H1 (cell line): ENCODE measurements at regions not wholly inside any gene's neighbourhood (a gene's known extent, or its start where the extent isn't known, plus 50 kb on each side); places are given as distances from the start of the nearest gene placed in this dataset.

Experiments used
- CTCF ChIA-PET: fragments of 300-600 bp; sonication (Branson Sonifier 250); formaldehyde crosslinking; loops from one replicate; lab custom pipeline; 2021; ENCODE audit not compliant: partially characterized antibody; lab: Charles Lee
- POLR2A ChIA-PET: fragments of 300-600 bp; sonication (Branson Sonifier 250); formaldehyde crosslinking; loops from one replicate; lab custom pipeline; 2021; ENCODE audit warnings: inconsistent platforms; ENCODE audit not compliant: partially characterized antibody; lab: Charles Lee
- DNase-seq, 2 experiments: peaks; one replicate each; pipeline versions ENCODE4 v3.0.0 to v3.0.0-alpha.2; 2010 to 2022; ENCODE audit warnings: low spot score in 2 of 2, low read depth in 1 of 2, mixed read lengths in 1 of 2
- FAIRE-seq: peaks from 2 replicates; lab custom pipeline; 2011; peaks lifted over from hg19 to GRCh38; lab: Jason Lieb, UNC
- H2AFZ ChIP-seq: 2 replicates; pipeline ENCODE4 v1.8.1; 2012; ENCODE audit warnings: low read length, inconsistent platforms
- H2AK5ac ChIP-seq: 2 replicates; pipeline ENCODE4 v1.6.1; 2013; ENCODE audit warnings: low read depth, low read length
- H2BK120ac ChIP-seq: replicated peaks from 2 replicates; pipeline ENCODE3; 2013; ENCODE audit warnings: low read depth, low read length, inconsistent platforms
- H2BK12ac ChIP-seq: 2 replicates; pipeline ENCODE4 v1.6.1; 2013; ENCODE audit warnings: low read depth, low read length
- H2BK15ac ChIP-seq: 2 replicates; pipeline ENCODE4 v1.6.1; 2013; ENCODE audit warnings: low read length
- H2BK20ac ChIP-seq: 2 replicates; pipeline ENCODE4 v1.6.1; 2013; ENCODE audit warnings: low read length
- H2BK5ac ChIP-seq: 2 replicates; pipeline ENCODE4 v1.6.1; 2013; ENCODE audit warnings: low read depth, low read length
- H3K14ac ChIP-seq: 2 replicates; pipeline ENCODE4 v1.6.1; 2013; ENCODE audit warnings: inconsistent platforms; ENCODE audit not compliant: insufficient read length
- H3K18ac ChIP-seq: 2 replicates; pipeline ENCODE4 v1.6.1; 2013; ENCODE audit warnings: low read length; ENCODE audit errors: extremely low read depth
- H3K23ac ChIP-seq: 2 replicates; pipeline ENCODE4 v1.6.1; 2013; ENCODE audit warnings: inconsistent platforms; ENCODE audit not compliant: insufficient read length
- H3K23me2 ChIP-seq: 2 replicates; pipeline ENCODE4 v1.6.1; 2013; ENCODE audit warnings: low read depth, low read length
- H3K27ac ChIP-seq: 2 replicates; pipeline ENCODE4 v1.6.1; 2011; ENCODE audit warnings: low read depth, low read length, inconsistent platforms
- H3K27me3 ChIP-seq, 4 experiments: replicated peaks in 1 of 4; 1 replicate in 1 of 4; 2 replicates in 3 of 4; pipeline versions ENCODE4 v1.6.1 to v1.8.1; 2011 to 2013; ENCODE audit warnings: low read length in 3 of 4, mild to moderate bottlenecking in 3 of 4, inconsistent platforms in 2 of 4, mixed read lengths in 2 of 4, moderate library complexity in 1 of 4; ENCODE audit not compliant: control insufficient read depth in 3 of 4, insufficient read depth in 3 of 4; ENCODE audit errors: extremely low read depth in 1 of 4
- H3K36me3 ChIP-seq, 4 experiments: 2 replicates each; pipeline versions ENCODE4 v1.6.1 to v1.8.1; 2011 to 2013; ENCODE audit warnings: mild to moderate bottlenecking in 4 of 4, low read length in 3 of 4, moderate library complexity in 2 of 4, control low read depth in 1 of 4, inconsistent platforms in 1 of 4; ENCODE audit not compliant: insufficient read depth in 4 of 4, control insufficient read depth in 2 of 4
- H3K4ac ChIP-seq: replicated peaks from 2 replicates; pipeline ENCODE3; 2013; ENCODE audit warnings: low read length, low read depth, mixed read lengths, inconsistent platforms; ENCODE audit not compliant: insufficient read length
- H3K4me1 ChIP-seq, 4 experiments: replicated peaks in 1 of 4; 1 replicate in 1 of 4; 2 replicates in 3 of 4; pipeline versions ENCODE4 v1.6.1 to v1.8.1; 2011 to 2013; ENCODE audit warnings: low read length in 3 of 4, inconsistent platforms in 2 of 4, mixed read lengths in 1 of 4; ENCODE audit not compliant: insufficient read depth in 4 of 4, control insufficient read depth in 3 of 4
- H3K4me2 ChIP-seq, 2 experiments: 2 replicates each; pipeline versions ENCODE4 v1.6.1 to v1.8.1; 2011 to 2013; ENCODE audit warnings: low read depth in 2 of 2, low read length in 2 of 2, control low read depth in 1 of 2, inconsistent platforms in 1 of 2, mild to moderate bottlenecking in 1 of 2; ENCODE audit not compliant: insufficient read depth in 1 of 2
- H3K4me3 ChIP-seq, 4 experiments: fragments of 200-600, 300-600 bp in 1 of 4; sonication (generic), shearing (Covaris generic), sonication (Bioruptor Twin) in 1 of 4; 2 replicates each; pipeline versions ENCODE4 v1.5.1 to v1.8.1; 2011 to 2016; ENCODE audit warnings: low read length in 4 of 4, low read depth in 3 of 4, control low read depth in 2 of 4, inconsistent platforms in 2 of 4, mild to moderate bottlenecking in 2 of 4, mixed read lengths in 1 of 4, moderate library complexity in 1 of 4; ENCODE audit not compliant: insufficient read depth in 2 of 4; ENCODE audit errors: extremely low read depth in 1 of 4
- H3K56ac ChIP-seq: replicated peaks from 2 replicates; pipeline ENCODE3; 2013; ENCODE audit warnings: low read depth, mild to moderate bottlenecking, mixed read lengths, low read length, inconsistent platforms; ENCODE audit not compliant: insufficient read length
- H3K79me1 ChIP-seq: 2 replicates; pipeline ENCODE4 v1.6.1; 2013; ENCODE audit warnings: low read depth, low read length, control low read depth
- H3K79me2 ChIP-seq, 2 experiments: 2 replicates each; pipeline versions ENCODE4 v1.6.1 to v1.8.1; 2012 to 2013; ENCODE audit warnings: low read length in 2 of 2, mild to moderate bottlenecking in 2 of 2, inconsistent platforms in 1 of 2; ENCODE audit not compliant: insufficient read depth in 2 of 2, control insufficient read depth in 1 of 2
- H3K9ac ChIP-seq, 4 experiments: replicated peaks in 1 of 4; 1 replicate in 1 of 4; 2 replicates in 3 of 4; pipeline versions ENCODE4 v1.6.1 to v1.8.1; 2011 to 2013; ENCODE audit warnings: low read depth in 3 of 4, low read length in 3 of 4, control low read depth in 2 of 4, mild to moderate bottlenecking in 2 of 4, moderate library complexity in 2 of 4, inconsistent platforms in 1 of 4; ENCODE audit errors: extremely low read depth in 1 of 4
- H3K9me3 ChIP-seq, 2 experiments: 2 replicates each; pipeline versions ENCODE4 v1.6.1 to v1.8.1; 2012 to 2013; ENCODE audit warnings: mild to moderate bottlenecking in 2 of 2, moderate library complexity in 2 of 2, control low read depth in 1 of 2, inconsistent platforms in 1 of 2, low read depth in 1 of 2, low read length in 1 of 2, mixed read lengths in 1 of 2; ENCODE audit not compliant: insufficient read depth in 2 of 2
- H4K20me1 ChIP-seq, 2 experiments: replicated peaks in 1 of 2; 2 replicates each; pipeline versions ENCODE3 to v1.8.1; 2011 to 2013; ENCODE audit warnings: inconsistent platforms in 2 of 2, low read length in 2 of 2, mild to moderate bottlenecking in 1 of 2; ENCODE audit not compliant: insufficient read depth in 2 of 2, control insufficient read depth in 1 of 2
- H4K5ac ChIP-seq: 2 replicates; pipeline ENCODE4 v1.6.1; 2013; ENCODE audit warnings: low read length, low read depth, mixed read lengths, inconsistent platforms; ENCODE audit not compliant: insufficient read length
- H4K8ac ChIP-seq: 2 replicates; pipeline ENCODE4 v1.8.0; 2013; ENCODE audit warnings: mild to moderate bottlenecking, moderate library complexity, low read length, inconsistent platforms; ENCODE audit not compliant: insufficient read depth; ENCODE audit errors: extremely low read depth
- H4K91ac ChIP-seq: replicated peaks from 2 replicates; pipeline ENCODE3; 2013; ENCODE audit warnings: low read length, mixed read lengths, inconsistent platforms; ENCODE audit not compliant: insufficient read length
- BACH1 ChIP-seq: IDR thresholded peaks from 2 replicates; pipeline ENCODE4 v1.6.1; 2012; ENCODE audit warnings: low read length, improper control_type of control experiment
- BRCA1 ChIP-seq: IDR thresholded peaks from 2 replicates; pipeline ENCODE4 v1.6.1; 2012; ENCODE audit warnings: low read depth, low read length, improper control_type of control experiment
- CBX5 ChIP-seq: fragments of 300-800, 300-1000 bp; sonication (generic); IDR thresholded peaks from 2 replicates; pipeline ENCODE4 v1.7.1; 2016; ENCODE audit warnings: antibody characterized with exemption, low read length, low read depth
- GABPA ChIP-seq: IDR thresholded peaks from 2 replicates; pipeline ENCODE4 v1.6.1; 2011; ENCODE audit warnings: mild to moderate bottlenecking, low read length, moderate library complexity, borderline replicate concordance; ENCODE audit not compliant: insufficient read depth
- KDM4A ChIP-seq: IDR thresholded peaks from one replicate; pipeline ENCODE4 v1.7.1; 2012; ENCODE audit warnings: low read depth, mild to moderate bottlenecking, moderate library complexity, low read length, inconsistent platforms; ENCODE audit not compliant: severe bottlenecking
- MAFK ChIP-seq: IDR thresholded peaks from 2 replicates; pipeline ENCODE4 v1.6.1; 2012; ENCODE audit warnings: low read depth, mild to moderate bottlenecking, improper control_type of control experiment, low read length
- MAX ChIP-seq: IDR thresholded peaks from 2 replicates; pipeline ENCODE4 v1.6.1; 2012; ENCODE audit warnings: inconsistent platforms
- NANOG ChIP-seq: IDR thresholded peaks from 2 replicates; pipeline ENCODE4 v1.6.1; 2011; ENCODE audit warnings: low read length, low read depth, mild to moderate bottlenecking, inconsistent platforms; ENCODE audit not compliant: insufficient read depth, poor library complexity, severe bottlenecking
- POU5F1 ChIP-seq: IDR thresholded peaks from 2 replicates; pipeline ENCODE4 v1.6.1; 2011; ENCODE audit warnings: low read depth, mild to moderate bottlenecking, low read length, moderate library complexity
- RAD21 ChIP-seq, 2 experiments: IDR thresholded peaks in 1 of 2; conservative IDR thresholded peaks in 1 of 2; 2 replicates each; pipeline ENCODE4 v1.6.1; 2011; ENCODE audit warnings: low read depth in 2 of 2, low read length in 2 of 2, improper control_type of control experiment in 1 of 2, inconsistent platforms in 1 of 2, mild to moderate bottlenecking in 1 of 2, moderate library complexity in 1 of 2
- RXRA ChIP-seq: IDR thresholded peaks from 2 replicates; pipeline ENCODE4 v1.6.1; 2011; ENCODE audit warnings: low read depth, mild to moderate bottlenecking, low read length, moderate library complexity; ENCODE audit not compliant: insufficient read depth
- SIX5 ChIP-seq: IDR thresholded peaks from 2 replicates; pipeline ENCODE4 v1.6.1; 2011; ENCODE audit warnings: mild to moderate bottlenecking, low read depth, low read length
- SUZ12 ChIP-seq: fragments of 200-600 bp; sonication (generic); IDR thresholded peaks from 2 replicates; pipeline ENCODE4 v1.6.1; 2012; ENCODE audit warnings: mild to moderate bottlenecking, inconsistent platforms, low read length, moderate library complexity, mixed read lengths
- WGBS, 2 experiments: shearing (Covaris generic) in 1 of 2; methylation state at CpG; one replicate each; pipeline versions ENCODE4 v1.1.6 to v1.1.7; 2013 to 2015; ENCODE audit warnings: low lambda C conversion rate in 2 of 2, mixed read lengths in 2 of 2, inconsistent platforms in 1 of 2, low coverage in 1 of 2, missing lambda C conversion rate in 1 of 2; ENCODE audit not compliant: insufficient replicate concordance in 2 of 2, insufficient coverage in 1 of 2, insufficient read length in 1 of 2; ENCODE audit errors: extremely low coverage in 1 of 2, missing lambda C conversion rate in 1 of 2; 5-methylcytosine and 5-hydroxymethylcytosine counted together
- TF ChIP-seq, protein P1 (sequence below): IDR thresholded peaks from 2 replicates; pipeline ENCODE4 v1.6.1; 2011; ENCODE audit warnings: low read depth, mild to moderate bottlenecking, low read length; ENCODE audit not compliant: insufficient read depth

DNA sequence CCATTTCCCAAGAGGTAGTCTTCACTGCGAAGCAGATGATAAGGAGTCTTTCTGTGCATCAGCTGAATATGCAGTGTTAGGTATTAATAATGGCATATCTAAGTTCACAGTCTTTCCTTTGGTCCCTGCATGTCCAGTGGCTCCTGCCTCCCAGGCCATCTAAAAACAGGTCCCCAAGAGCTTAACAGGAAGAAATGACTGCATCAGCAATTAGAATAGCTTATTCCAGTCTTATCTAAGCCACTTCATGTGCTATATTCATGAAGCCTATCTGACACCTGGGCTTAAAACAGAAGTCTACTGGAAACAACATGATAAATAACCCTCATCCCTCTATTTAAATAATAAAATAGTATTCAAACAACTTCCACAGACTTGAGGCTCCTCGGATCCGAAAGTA is 346.1 kb upstream of the ERCC4 start:
- WGBS, 2 experiments = 89% methylated on average over 3 of the region's 3 CpGs; no CpG with 5 or more reads in 1 of the 2 experiments
- H3K18ac ChIP-seq = no peak overlapping the region
- H3K9ac ChIP-seq = no peak overlapping the region
- POLR2A ChIA-PET = interaction anchor here (1.1 kb wide), 1 partner anchor 83 kb away, joined by 3 read pairs; no protein-coding TSS in a partner anchor
- H2AK5ac ChIP-seq = no peak overlapping the region
- no peak overlapping the region for H3K56ac ChIP-seq
- H4K8ac ChIP-seq = no peak overlapping the region
- H4K91ac ChIP-seq = no peak overlapping the region
- no peaks in the 10 kb centered on the region for H3K4me1 ChIP-seq
- H3K27me3 ChIP-seq = no peaks in the 10 kb centered on the region
- CTCF ChIA-PET = interaction anchor here (0.8 to 1.1 kb wide), 2 partner anchors 11 to 194 kb away, joined by 3 read pairs; no protein-coding TSS in a partner anchor
- H3K4me3 ChIP-seq = no peak overlapping the region
- no peaks in the 10 kb centered on the region for H3K79me1 ChIP-seq
- H4K5ac ChIP-seq = no peak overlapping the region
- no peaks in the 10 kb centered on the region for H3K23me2 ChIP-seq
- no peak overlapping the region for H3K23ac ChIP-seq
- H2AFZ ChIP-seq = no peak overlapping the region
- no peaks in the 10 kb centered on the region for H3K36me3 ChIP-seq
- H3K27ac ChIP-seq = no peak overlapping the region
- H2BK120ac ChIP-seq = no peak overlapping the region
- no peak overlapping the region for H3K4ac ChIP-seq
- H3K79me2 ChIP-seq = no peaks in the 10 kb centered on the region
- H2BK15ac ChIP-seq = no peak overlapping the region
- FAIRE-seq = no peak
- H4K20me1 ChIP-seq = no peaks in the 10 kb centered on the region
- DNase-seq = no peak
- no peak overlapping the region for H2BK5ac ChIP-seq
- H3K9me3 ChIP-seq = 0 out of 4 replicates have a peak, but pooled peaks cover 0 to 3% of the 10 kb centered on the region in 2 experiments
- H3K14ac ChIP-seq = no peak overlapping the region
- no peak overlapping the region for H2BK20ac ChIP-seq
- no peak overlapping the region for H2BK12ac ChIP-seq
- H3K4me2 ChIP-seq = no peak overlapping the region
- TF ChIP-seq GABPA = no peak
- no peak for TF ChIP-seq BACH1
- no peak for TF ChIP-seq RAD21 (IDR thresholded peaks at IDR 0.05 in 1 of 2, conservative IDR thresholded peaks at IDR 0.05 in 1 of 2; ENCODE audit: low read depth in 2 of 2, low read length in 2 of 2)
- no peak for TF ChIP-seq CBX5
- no peak for TF ChIP-seq MAX
- TF ChIP-seq MAFK = no peak
- TF ChIP-seq RXRA = no peak
- no peak for TF ChIP-seq POU5F1
- no peak for TF ChIP-seq SUZ12
- TF ChIP-seq, protein P1, sequence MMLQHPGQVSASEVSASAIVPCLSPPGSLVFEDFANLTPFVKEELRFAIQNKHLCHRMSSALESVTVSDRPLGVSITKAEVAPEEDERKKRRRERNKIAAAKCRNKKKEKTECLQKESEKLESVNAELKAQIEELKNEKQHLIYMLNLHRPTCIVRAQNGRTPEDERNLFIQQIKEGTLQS = no peak
- TF ChIP-seq BRCA1 = no peak
- no peak for TF ChIP-seq NANOG
- no peak for TF ChIP-seq SIX5
- no peak for TF ChIP-seq KDM4A
